Mammary epithelial cell (primary cell): ENCODE measurements at regions not wholly inside any gene's neighbourhood (a gene's known extent, or its start where the extent isn't known, plus 50 kb on each side); places are given as distances from the start of the nearest gene placed in this dataset.

ENCODE experiments used
- CTCF ChIP-seq, 2 donors: IDR thresholded peaks in 1 of 2; conservative IDR thresholded peaks in 1 of 2; 2 replicates each; pipeline ENCODE4 v1.5.1; 2011 to 2012; ENCODE audit warnings: inconsistent platforms in 2 of 2, low read length in 2 of 2, mild to moderate bottlenecking in 2 of 2, control low read depth in 1 of 2, low read depth in 1 of 2; ENCODE audit not compliant: insufficient read depth in 1 of 2; ENCODE audit errors: extremely low read depth in 1 of 2
- EZH2 ChIP-seq: IDR thresholded peaks from 2 replicates; pipeline ENCODE4 v1.6.1; 2012; ENCODE audit warnings: low read length, inconsistent platforms, borderline replicate concordance

DNA sequence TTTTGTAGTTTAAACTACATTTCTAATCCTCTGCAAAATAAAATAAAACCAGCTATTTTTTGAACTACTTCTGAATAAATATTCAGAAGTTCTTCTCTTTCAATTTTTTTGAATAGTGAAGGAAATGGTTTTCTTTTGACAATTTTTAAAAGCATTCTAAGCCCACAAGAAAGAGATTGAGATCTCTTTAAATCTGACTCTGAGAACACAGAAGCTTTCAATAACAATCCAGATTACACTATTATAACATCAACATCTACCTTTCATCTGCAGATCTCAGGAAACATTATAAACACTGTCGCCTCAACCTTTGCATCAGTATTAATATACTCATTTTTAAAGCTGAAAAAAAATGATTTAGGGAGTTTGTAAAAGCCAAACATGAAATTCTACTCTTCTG is 247.5 kb upstream of the PREP start:
- TF ChIP-seq CTCF (conservative IDR thresholded peaks at IDR 0.05 in 1 of 2, IDR thresholded peaks at IDR 0.05 in 1 of 2; ENCODE audit: extremely low read depth in 1 of 2, insufficient read depth in 1 of 2, low read depth in 1 of 2, low read length in 2 of 2) = no peak
- TF ChIP-seq EZH2 = no peak
